Activated gamma-delta T cell treated with anti-CD3 and anti-CD28 coated beads, Interleukin-2, amount 50 U/mL, for 16 hours (primary cell): ENCODE measurements at regions not wholly inside any gene's neighbourhood (a gene's known extent, or its start where the extent isn't known, plus 50 kb on each side); places are given as distances from the start of the nearest gene placed in this dataset.
"Not testable (repeated sequence)": the region's sequence is repeated elsewhere in the genome, so short reads cannot be mapped to it uniquely, and the experiment has no call there.

Experiments
- DNase-seq: peaks from one replicate; pipeline ENCODE4 v3.0.0-alpha.2; 2020; ENCODE audit warnings: low read depth

DNA sequence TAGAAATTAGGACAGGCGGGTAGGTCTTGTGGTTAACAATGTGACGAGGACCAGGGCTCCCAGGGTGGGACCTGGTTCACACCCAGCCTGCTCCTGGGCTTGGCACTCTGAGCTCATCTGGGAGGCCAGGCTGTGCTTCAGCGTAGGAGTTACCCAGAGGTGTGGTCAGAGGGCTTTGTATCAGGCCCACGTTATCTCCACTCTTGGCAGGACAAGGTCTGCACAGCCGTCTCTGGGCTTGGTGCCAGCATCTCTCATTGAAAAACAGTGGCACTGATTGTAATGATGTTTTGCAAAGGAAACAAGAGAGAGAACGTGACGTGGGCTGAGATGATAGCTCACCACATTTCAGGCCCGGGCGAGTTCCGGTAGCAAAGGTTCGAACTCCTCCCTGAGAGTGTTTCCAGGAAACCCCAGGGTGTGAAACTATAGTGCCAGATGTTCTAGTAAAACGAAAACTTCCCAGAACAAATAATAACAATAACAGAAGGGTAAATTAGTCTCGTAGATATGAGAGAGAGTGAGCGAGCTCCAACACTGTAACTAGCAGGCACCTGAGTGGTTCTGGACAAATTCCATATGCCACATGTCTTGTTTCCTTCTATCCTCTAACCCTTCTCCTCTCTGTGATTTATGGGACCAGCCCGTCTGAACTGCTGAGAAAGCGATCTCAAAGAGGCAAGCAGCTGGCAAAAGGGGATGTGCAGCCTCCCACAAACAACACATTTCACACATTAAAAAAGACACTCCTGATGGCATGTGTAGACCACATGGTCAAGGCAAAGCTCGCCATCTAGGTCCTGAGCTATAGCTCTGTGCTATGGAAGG is 227.3 kb downstream of the KTN1 start:
- peak; percentile 71 for DNase-seq

DNA sequence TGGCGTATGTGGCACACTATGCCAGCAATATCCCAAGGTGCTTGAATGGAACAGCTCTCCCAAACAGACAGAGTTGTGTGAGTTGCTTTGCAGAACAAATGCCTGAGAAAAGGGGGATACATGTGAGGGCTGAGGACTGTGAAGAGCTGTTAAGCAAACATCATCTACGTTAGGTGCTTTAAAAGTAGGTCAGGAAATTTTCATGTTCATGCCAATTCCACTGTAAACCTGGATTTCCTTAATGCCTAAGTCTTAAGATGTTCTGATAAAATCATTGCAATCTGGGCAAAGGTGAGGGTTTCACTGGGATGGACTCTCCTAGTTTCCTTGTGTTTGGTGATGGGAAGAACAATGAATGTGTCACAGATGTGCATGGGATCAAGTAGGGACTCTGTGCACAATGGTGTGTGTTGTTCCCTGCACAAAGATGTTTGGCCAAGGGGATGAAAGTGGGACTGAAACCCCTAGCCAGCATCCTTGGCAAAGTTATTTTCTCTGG is 227.9 kb downstream of the KTN1 start:
- no peak for DNase-seq

- no peak for DNase-seq
Measured at GRCh38 chr14:55813630-55814029, 233.6 kb downstream of the KTN1 start.

GRCh38 chr14:55814064-55814463 is 234.1 kb downstream of the KTN1 start:
- DNase-seq = no peak

DNA sequence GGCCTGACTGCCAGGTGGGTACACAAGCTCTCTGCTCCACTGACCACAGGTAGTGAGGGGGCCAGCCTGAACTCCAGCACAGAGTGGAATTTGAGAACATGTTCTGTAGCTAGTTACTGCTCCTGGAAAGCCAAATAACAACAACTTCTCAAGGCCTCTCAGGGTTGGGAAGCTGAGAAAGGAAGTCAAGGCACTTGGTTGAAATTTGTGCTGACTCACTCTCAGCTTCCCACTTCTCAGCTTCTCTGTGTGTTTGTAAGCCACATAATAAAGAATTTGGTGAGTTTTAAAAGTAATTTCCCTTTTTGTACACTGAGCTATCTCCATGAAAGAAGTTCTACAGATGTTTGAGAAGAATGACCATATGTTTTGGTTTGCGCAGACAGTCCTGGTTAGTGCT is 234.9 kb downstream of the KTN1 start:
- DNase-seq = no peak

DNA sequence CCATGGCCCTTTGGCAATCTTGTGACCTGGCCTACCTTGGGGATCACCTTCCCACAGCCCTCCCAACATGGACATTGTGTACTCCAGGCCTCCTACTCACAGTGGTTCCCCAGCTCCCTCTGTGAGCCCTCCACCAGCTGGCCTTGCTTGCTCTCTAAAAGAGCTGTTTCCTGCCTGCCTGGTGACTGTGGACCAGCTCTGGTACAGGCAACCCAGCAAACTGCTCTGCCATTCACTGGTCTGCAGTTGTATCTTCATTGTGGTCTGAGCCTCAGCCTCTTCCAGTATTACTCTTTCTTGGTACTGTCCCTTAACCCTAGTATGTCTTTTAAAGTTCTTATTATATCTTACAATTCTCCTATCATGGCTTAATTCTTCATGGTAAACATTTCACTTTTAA is 236.2 kb downstream of the KTN1 start:
- no peak for DNase-seq

GRCh38 chr14:55819610-55820304 is 239.8 kb downstream of the KTN1 start:
- DNase-seq = no peak

DNA sequence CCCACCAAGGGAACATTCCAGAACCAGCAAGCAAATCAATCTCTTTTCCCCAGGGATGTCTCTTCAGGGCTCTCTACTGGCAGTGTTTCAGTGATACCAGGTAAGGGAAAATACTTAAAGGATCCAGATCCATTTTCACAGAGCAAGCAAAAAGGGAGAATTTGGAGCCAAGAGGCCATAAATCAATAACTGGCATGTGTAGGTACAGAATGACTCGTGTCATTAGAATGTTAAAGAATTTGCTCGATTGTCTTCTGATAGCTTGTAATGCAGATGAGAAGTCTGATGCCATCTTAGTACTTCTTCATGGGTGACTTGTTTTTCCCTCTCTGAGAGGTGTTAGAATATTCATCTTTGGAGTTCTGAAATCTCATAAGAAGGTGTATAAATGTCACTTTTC is 242.9 kb downstream of the KTN1 start:
- DNase-seq = no peak

DNA sequence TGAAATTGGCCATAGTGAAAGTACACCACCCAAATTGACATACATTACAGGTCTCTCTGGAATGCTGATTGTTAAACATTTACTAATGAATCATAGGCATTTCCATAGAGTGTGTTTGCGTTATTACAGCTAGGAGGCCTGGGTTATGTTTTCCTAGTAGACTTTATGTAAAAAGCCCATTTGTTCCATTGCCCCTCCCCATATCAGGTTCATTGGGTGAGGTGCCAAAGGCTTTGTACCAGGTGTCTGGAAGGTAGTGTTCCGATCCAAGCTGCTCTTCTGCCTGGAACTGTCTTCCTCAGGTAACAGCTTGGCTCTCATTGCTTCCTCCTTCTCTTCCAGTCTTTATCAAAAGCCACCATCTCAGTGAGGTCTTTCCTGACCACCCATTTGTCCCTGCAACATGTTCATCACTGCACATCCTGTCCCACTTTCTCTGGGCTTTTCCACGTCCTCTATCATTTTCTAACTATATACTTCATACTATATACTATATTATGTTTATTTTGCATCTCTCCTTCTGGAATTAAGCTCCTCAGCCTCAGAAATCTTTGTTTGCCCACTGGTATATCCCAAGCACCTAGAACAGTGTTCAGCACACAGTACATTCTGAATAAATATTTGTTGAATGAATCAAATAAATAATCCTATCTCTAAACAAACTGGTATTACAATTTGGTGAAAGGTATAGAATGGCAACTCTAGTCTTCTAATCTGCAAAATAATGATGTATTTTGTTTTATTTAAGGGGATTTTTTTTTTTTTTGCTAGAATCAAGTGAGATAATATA is 252.3 kb downstream of the KTN1 start:
- DNase-seq = no peak

GRCh38 chr14:55832974-55833373 is 253.0 kb downstream of the KTN1 start:
- no peak for DNase-seq

GRCh38 chr14:55834390-55834789 is 254.4 kb downstream of the KTN1 start:
- no peak for DNase-seq

GRCh38 chr14:55835985-55836384 is 256.0 kb downstream of the KTN1 start:
- no peak for DNase-seq

DNA sequence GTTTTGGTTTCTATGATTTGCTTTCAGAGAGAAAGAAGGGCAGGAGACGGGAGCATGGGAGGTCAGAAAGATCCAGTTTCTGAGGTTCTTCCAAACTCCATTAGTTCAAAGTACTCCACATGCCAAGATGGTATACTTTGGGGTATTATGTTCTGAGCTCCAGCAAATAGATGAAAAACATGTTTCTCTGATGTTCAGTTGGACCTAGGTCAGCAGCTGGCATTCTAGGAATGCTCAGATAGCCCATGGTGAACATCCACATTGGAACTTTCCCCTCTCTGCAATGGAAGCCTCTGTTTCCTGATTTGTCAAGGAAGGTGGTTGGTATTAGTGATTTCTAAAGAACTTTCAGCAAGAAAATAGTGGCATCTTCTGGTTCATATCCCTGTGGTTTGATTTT is 257.5 kb downstream of the KTN1 start:
- DNase-seq = no peak

DNA sequence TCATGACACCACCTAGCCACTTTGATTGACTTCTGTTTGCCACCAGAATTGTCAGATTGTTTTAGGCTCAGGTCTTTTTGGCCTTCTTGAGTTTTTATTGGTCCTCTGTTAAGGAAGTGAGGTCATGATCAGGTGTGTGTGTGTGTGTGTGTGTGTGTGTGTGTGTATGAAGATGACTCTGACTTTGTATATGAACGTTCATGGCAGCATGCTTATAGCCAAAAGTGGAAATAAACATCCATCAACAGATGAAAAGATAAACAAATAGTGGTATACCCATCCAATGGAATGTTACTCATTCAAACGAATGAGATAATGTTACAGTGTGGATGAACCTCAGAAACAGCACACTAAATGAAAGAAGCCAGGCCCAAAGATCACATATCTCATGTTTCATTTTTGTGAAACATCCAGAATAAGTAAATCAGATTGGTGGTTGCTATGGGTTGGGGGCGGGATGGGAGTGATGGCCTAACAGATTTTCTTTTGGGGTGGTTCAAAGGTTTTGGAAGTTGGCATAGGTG is 258.6 kb downstream of the KTN1 start:
- no peak for DNase-seq

DNA sequence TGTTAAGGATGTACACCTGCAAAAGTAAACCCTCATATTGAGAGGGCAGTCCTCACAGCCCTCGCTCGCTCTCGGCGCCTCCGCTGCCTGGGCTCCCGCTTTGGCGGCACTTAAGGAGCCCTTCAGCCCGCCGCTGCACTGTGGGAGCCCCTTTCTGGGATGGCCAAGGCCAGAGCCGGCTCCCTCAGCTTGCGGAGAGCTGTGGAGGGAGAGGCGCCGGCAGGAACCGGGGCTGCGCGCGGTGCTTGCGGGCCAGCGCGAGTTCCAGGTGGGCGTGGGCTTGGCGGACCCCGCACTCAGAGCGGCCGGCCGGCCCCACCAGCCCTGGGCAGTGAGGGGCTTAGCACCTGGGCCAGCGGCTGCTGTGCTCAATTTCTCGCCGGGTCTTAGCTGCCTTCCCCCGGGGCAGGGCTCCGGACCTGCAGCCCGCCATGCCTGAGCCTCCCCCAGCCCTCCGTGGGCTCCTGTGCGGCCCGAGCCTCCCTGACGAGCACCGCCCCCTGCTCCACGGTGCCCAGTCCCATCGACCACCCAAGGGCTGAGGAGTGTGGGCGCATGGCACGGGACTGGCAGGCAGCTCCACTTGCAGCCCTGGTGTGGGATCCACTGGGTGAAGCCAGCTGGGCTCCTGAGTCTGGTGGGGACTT is 259.4 kb downstream of the KTN1 start:
- DNase-seq = not testable (repeated sequence)

GRCh38 chr14:55840821-55841220 is 260.8 kb downstream of the KTN1 start:
- no peak for DNase-seq

- no peak for DNase-seq
Measured at GRCh38 chr14:55841625-55842024, 261.6 kb downstream of the KTN1 start.

DNA sequence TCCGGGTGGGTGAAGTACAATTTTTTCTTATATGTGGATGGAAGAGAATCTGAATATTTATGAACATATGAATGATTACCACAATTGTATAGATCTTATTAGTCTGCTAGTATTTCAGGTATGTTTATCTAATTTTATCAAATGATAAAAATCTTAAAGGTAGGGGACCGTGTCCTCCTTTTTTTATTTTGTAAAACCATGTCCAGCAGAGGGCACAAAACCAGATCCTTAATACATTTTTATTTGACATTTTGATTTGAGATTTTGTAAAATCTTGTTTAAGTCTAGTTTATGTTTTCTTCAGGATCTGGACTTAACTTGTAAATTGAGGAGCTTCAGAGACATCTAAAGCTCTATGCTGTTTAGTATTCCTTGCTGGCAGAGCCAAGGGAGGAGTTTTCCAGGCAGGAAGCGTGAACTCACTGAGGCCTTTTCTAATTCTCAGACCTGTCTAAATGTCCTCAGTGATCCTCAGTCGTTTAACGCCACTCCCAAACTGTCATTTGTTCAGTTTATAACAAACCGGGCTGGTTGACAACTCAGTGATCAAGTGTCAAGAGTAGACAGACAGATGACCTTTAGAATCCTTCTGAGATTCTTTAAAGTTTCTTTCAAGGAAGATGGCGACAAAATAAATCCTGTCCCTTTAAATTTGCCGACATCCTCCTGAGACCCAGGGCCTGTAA is 263.9 kb downstream of the KTN1 start:
- DNase-seq = no peak

DNA sequence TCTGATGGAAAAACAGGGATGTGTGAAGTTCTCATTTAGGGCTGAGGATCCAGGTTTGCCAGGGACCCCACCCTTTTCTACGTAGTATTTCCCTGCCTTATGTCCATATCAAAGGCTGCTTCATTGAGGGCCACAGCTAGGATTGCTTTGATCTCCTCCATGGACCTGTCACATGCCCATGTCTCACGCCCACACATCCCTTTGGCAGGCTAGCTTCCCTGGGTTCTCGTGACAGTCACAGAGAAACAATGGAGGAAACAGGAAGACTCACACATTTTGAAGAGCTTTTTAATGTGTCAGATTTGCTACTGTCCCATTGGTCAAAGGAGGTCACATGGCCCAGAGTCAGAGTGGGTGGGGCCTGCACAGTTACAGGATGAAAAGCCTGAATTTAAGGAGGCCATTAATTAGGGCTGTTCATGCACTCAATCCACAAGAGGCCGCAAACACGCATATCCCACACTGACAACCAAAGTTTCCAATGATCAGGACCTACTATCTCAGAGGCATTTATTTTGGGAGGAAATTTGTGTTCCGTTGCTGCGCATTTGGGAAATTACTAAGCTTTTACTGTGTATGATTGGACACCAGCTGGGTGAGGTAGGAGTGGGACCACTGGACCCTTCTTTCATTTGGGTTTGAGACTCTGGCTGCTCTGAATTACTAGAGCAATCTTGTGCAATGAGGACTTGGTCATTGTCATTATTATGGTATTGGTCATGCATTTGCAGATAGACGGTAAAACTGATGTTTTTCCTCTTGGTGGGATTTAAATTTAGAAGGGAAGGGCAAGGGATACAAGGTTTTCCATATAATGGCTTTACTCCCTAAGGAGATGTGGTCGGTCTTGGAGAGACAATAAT is 266.2 kb downstream of the KTN1 start:
- DNase-seq = no peak

GRCh38 chr14:55846826-55847446 is 266.9 kb downstream of the KTN1 start:
- DNase-seq = no peak
